Kidney epithelial cell (primary cell): ENCODE measurements at regions not wholly inside any gene's neighbourhood (a gene's known extent, or its start where the extent isn't known, plus 50 kb on each side); places are given as distances from the start of the nearest gene placed in this dataset.

Source experiments
- DNase-seq: peaks from one replicate; pipeline ENCODE4 v3.0.0-alpha.2; 2010; ENCODE audit warnings: low read depth
- H3K27me3 ChIP-seq: 2 replicates; pipeline ENCODE4 v1.6.0; 2011; ENCODE audit warnings: low read length; ENCODE audit not compliant: control insufficient read depth, insufficient read depth
- H3K36me3 ChIP-seq: 2 replicates; pipeline ENCODE4 v1.5.1; 2011; ENCODE audit warnings: low read length; ENCODE audit not compliant: control insufficient read depth, insufficient read depth
- H3K4me3 ChIP-seq: 2 replicates; pipeline ENCODE4 v1.5.1; 2011; ENCODE audit warnings: low read depth, mild to moderate bottlenecking, control low read depth, low read length
- TF ChIP-seq, protein P1 (sequence below): IDR thresholded peaks from 2 replicates; pipeline ENCODE4 v1.5.1; 2011; ENCODE audit warnings: mild to moderate bottlenecking, moderate library complexity, low read length, control low read depth, inconsistent platforms; ENCODE audit not compliant: insufficient read depth, poor library complexity, severe bottlenecking

DNA sequence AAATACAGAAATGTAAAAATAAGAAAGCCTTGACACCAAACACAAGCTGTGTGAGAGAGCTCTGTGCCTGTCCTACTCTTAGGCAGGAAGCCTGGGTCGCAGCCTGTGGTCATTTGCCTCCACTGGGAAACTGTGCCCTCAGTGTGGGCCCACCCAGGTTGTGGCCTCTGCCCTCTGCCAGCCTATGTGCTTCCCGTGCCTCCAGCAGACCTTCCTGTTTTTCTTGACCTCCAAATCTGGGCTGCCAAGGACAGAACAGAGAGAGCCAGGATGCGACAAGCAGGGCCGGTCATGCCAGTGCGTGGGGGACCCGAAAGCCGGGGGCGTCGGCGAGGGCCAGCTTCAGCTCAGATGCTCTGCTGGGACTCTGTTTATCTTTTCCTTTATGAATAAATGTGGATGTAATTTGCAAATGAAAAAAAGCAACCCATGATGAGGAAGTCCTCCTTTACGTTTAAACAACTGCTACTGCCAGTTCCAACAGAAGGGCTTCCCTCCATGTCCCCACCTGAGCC, 189.2 kb upstream of the EXOC2 start:
- TF ChIP-seq, protein P1, sequence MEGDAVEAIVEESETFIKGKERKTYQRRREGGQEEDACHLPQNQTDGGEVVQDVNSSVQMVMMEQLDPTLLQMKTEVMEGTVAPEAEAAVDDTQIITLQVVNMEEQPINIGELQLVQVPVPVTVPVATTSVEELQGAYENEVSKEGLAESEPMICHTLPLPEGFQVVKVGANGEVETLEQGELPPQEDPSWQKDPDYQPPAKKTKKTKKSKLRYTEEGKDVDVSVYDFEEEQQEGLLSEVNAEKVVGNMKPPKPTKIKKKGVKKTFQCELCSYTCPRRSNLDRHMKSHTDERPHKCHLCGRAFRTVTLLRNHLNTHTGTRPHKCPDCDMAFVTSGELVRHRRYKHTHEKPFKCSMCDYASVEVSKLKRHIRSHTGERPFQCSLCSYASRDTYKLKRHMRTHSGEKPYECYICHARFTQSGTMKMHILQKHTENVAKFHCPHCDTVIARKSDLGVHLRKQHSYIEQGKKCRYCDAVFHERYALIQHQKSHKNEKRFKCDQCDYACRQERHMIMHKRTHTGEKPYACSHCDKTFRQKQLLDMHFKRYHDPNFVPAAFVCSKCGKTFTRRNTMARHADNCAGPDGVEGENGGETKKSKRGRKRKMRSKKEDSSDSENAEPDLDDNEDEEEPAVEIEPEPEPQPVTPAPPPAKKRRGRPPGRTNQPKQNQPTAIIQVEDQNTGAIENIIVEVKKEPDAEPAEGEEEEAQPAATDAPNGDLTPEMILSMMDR, result no peak
- Histone ChIP-seq H3K36me3 (no peaks in the 10 kb centered on the region), H3K27me3 (no peaks in the 10 kb centered on the region), H3K4me3 (no peak overlapping the region)
- DNase-seq, result no peak

DNA sequence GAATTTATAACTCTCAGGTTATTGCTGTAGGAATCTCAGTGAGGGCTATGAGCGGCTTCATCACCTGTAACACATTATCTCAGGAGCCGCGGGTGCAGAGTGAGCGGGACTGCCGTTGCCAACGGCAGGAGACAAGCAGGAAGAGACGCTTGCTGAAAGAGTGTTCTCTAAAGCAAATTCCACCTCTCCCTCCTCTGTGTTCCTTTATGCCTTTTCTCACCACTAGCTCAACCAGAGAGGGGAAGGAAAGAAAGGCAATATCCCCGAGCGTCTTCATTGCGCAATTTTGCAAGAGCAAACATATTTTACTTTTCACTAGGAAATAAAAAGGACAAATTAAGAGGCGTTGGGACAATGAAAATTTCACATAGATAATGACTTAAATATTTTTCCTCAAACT, 185.2 kb upstream of the EXOC2 start:
- Histone ChIP-seq H3K36me3 (no peaks in the 10 kb centered on the region), H3K4me3 (no peak overlapping the region), H3K27me3 (no peaks in the 10 kb centered on the region)
- TF ChIP-seq, protein P1, result no peak
- DNase-seq, result no peak

DNA sequence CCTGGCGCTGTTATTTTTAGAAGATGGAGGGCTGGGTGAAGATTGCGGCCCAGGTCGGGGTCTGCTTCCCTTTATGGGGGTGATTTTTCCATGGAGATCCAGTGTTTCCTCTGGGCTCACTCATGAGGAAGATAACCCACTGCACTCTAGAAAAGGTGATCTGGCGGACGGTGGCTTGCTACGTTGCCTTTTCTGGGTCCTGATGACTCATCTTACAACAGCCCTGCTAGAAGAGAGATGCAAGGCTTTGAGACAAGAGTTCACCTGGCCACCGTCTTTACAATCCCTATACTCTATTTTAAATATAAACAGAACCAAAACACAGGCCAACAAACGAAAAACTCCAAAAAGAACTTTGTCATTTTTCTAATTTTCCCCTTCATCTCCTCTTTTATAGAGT, 182.1 kb upstream of the EXOC2 start:
- H3K4me3 ChIP-seq, result no peak overlapping the region
- no peaks in the 10 kb centered on the region for H3K27me3 ChIP-seq
- H3K36me3 ChIP-seq, result no peaks in the 10 kb centered on the region
- no peak for DNase-seq
- TF ChIP-seq, protein P1, result no peak

DNA sequence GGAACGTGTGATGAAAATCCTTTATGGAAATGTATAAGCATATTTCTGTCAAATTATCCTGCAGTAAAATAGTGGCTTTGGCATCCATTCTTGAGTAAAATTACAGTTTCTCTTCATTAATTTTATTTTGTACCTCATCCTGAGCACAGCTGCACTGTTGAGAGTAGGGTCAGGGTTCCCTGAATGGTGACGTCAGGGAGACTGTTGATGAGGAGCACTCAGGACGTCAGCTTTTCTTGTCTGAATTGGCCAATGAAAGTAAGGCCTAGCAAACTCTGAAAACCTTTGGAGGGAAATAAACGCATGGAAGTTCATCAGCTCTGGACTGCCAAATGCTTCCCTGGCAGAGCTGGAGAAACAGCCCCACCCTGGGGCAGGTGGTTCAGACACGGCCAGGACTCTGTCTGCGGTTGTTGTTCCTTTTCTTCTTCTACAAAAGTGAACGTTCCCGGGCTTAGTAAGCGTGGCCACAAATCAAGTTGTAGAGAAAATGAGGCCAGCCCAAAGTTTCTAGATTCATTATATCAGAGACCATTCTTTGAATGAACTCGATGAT, 179.7 kb upstream of the EXOC2 start:
- DNase-seq, result no peak
- H3K4me3 ChIP-seq, result no peak overlapping the region
- no peaks in the 10 kb centered on the region for H3K36me3 ChIP-seq
- H3K27me3 ChIP-seq, result no peaks in the 10 kb centered on the region
- TF ChIP-seq, protein P1, result no peak

DNA sequence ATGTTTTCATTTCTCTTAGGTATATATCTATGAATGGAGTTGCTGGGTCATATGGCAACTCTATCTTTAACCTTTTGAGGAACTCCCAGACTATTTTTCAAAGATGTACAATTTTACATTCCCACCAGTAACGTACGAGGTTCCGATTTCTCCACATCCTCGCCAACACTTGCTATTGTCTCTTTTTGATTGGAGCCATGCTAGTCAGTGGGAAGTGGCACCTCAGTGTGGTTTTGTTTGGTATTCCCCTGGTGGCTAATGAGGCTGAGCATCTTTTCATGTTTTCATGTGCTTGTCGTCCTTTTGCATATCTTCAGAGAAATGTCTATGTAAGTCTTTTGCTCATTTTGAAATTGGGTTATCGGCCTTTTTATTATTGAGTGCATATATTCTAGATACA, 178.6 kb upstream of the EXOC2 start:
- no peak for DNase-seq
- TF ChIP-seq, protein P1, result no peak
- Histone ChIP-seq H3K27me3 (no peaks in the 10 kb centered on the region), H3K36me3 (no peaks in the 10 kb centered on the region), H3K4me3 (no peak overlapping the region)

DNA sequence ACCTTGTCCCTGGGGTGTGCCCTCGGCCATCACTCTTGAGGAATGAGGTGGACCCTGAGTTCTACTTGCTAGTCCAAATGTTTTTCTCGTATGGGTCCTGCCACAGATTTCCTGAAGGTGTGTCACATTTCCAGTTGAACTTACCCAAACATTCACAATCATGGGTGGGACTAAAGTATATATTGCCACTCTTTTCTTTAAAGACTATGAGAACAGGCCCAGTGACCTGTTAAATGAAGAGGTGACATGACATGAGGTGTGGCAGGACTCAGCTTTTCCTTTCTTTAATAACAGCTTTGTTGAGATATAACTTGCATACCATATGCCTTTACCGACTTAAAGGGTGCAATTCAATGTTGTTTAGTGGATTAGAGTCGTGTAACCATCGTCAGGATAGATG, 177.2 kb upstream of the EXOC2 start:
- no peaks in the 10 kb centered on the region for H3K36me3 ChIP-seq
- no peaks in the 10 kb centered on the region for H3K27me3 ChIP-seq
- TF ChIP-seq, protein P1, result no peak
- no peak for DNase-seq
- H3K4me3 ChIP-seq, result no peak overlapping the region
